Activated T-helper 17 cell treated with anti-CD3 and anti-CD28 coated beads, Interleukin-2, amount 50 U/mL, for 72 hours (primary cell): ENCODE measurements at regions not wholly inside any gene's neighbourhood (a gene's known extent, or its start where the extent isn't known, plus 50 kb on each side); places are given as distances from the start of the nearest gene placed in this dataset.

Experiments used
- ATAC-seq: fragments of 150-1000 bp; cut with Tn5 transposase; replicated peaks from 2 replicates; pipeline ENCODE4 v1.10.0; 2021; ENCODE audit warnings: mild to moderate bottlenecking, moderate library complexity
- H3K27ac Mint-ChIP-seq: one replicate; pipeline ENCODE4 v1.8.0; 2022; ENCODE audit warnings: mixed read lengths
- H3K27me3 Mint-ChIP-seq: one replicate; pipeline ENCODE4 v1.8.0; 2022; ENCODE audit warnings: mixed read lengths
- H3K36me3 Mint-ChIP-seq: one replicate; pipeline ENCODE4 v1.8.0; 2022; ENCODE audit warnings: low read depth, mild to moderate bottlenecking, mixed read lengths
- H3K4me1 Mint-ChIP-seq: one replicate; pipeline ENCODE4 v1.8.0; 2022; ENCODE audit warnings: mixed read lengths
- H3K4me3 Mint-ChIP-seq: one replicate; pipeline ENCODE4 v1.8.0; 2022; ENCODE audit warnings: mild to moderate bottlenecking, mixed read lengths
- H3K9me3 Mint-ChIP-seq: one replicate; pipeline ENCODE4 v1.8.0; 2022; ENCODE audit warnings: mixed read lengths

GRCh38 chr3:117595615-117596014 is 886.0 kb downstream of the TUSC7 start:
- no peak overlapping the region for H3K4me3 Mint-ChIP-seq
- no peak for ATAC-seq
- no peaks in the 10 kb centered on the region for H3K4me1 Mint-ChIP-seq
- H3K9me3 Mint-ChIP-seq: peaks cover 12% of the 10 kb centered on the region
- no peaks in the 10 kb centered on the region for H3K36me3 Mint-ChIP-seq
- no peak overlapping the region for H3K27ac Mint-ChIP-seq
- no peaks in the 10 kb centered on the region for H3K27me3 Mint-ChIP-seq

- Mint-ChIP-seq H3K4me1 (no peaks in the 10 kb centered on the region), H3K9me3 (peaks cover 13% of the 10 kb centered on the region)
- no peak for ATAC-seq
These were observed 886.9 kb downstream of the TUSC7 start for GRCh38 chr3:117596503-117596902.

DNA sequence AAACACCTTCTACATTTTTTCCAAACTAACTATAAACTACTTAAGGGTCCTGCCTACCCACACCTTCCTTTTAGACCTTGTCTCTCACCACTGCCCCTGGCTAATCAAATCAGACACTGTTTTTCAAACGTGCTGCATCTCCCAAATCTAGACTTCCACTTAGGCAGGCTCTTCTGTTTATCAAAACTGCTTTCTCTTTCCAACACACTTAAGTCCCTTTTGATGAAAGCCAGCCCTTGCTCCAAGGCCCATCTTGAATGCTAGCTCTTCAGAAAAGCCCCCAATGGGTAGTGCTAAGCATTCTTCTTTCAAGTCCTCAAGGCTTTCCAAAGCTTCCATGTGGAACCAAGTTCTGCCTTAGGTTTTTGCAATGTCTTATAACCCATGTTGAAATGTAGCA is 888.3 kb downstream of the TUSC7 start:
- Mint-ChIP-seq H3K9me3 (peaks cover 15% of the 10 kb centered on the region), H3K4me1 (no peaks in the 10 kb centered on the region), H3K27ac (no peak overlapping the region), H3K4me3 (no peak overlapping the region), H3K36me3 (no peaks in the 10 kb centered on the region), H3K27me3 (no peaks in the 10 kb centered on the region)
- no peak for ATAC-seq

More at GRCh38 chr3:117596503-117596902, 886.9 kb downstream of the TUSC7 start:
- H3K36me3 Mint-ChIP-seq: no peaks in the 10 kb centered on the region
- no peak overlapping the region for H3K4me3 Mint-ChIP-seq
- H3K27me3 Mint-ChIP-seq: no peaks in the 10 kb centered on the region
- H3K27ac Mint-ChIP-seq: no peak overlapping the region

GRCh38 chr3:117600112-117600511 is 890.5 kb downstream of the TUSC7 start:
- H3K4me1 Mint-ChIP-seq: no peaks in the 10 kb centered on the region
- H3K27me3 Mint-ChIP-seq: no peaks in the 10 kb centered on the region
- no peaks in the 10 kb centered on the region for H3K36me3 Mint-ChIP-seq
- no peak for ATAC-seq
- no peak overlapping the region for H3K27ac Mint-ChIP-seq
- H3K4me3 Mint-ChIP-seq: no peak overlapping the region
- H3K9me3 Mint-ChIP-seq: peaks cover 11% of the 10 kb centered on the region

DNA sequence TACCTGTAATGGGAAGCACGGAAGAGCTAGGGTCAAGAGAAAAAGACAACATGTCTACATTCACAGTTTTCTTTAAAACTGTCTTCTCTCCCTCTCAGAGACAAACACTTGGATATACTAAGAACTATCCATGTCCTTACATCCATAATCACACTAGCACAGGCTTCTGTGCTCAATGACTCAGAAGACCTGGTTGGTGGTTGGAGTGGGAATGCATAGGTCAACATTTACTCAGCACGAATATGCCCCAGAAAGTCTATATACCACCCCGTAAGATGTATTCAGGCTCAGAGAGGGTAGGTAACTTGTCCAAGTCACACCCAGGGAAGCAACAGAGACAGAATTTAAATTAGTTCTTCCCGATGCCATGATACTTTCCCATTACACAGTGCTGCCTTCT is 891.1 kb downstream of the TUSC7 start:
- Mint-ChIP-seq H3K27me3 (no peaks in the 10 kb centered on the region), H3K4me3 (no peak overlapping the region), H3K36me3 (no peaks in the 10 kb centered on the region), H3K4me1 (no peaks in the 10 kb centered on the region), H3K27ac (no peak overlapping the region), H3K9me3 (peaks cover 8% of the 10 kb centered on the region)
- no peak for ATAC-seq

DNA sequence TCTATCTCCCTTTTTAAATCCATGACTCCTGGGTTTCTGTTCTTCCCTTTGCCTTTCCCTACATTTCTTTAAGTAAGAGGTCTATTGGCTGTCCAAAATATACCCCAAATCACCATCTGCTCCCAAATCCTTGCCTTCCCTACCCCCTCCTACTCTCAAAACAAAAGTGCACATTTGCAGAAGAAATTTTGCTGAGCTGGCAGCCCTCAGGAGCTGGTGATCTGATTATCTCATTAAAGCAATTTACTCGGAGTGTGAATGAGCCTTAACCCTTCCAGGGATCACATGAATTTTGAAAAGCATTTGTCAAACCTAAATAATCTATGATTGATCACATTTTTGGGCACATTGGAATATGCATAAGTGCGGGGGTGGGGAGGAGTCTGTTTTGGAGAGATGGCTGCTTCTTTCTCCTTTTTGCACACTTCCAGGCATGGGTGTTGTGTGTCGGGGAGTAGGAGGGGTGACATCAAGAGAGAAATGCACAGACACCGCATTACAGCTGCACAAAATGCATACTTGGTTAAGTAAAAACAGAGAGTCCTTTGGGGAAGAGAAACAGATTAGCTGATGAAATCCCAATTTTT is 892.6 kb downstream of the TUSC7 start:
- Mint-ChIP-seq H3K4me1 (no peaks in the 10 kb centered on the region), H3K27ac (no peak overlapping the region), H3K36me3 (no peaks in the 10 kb centered on the region), H3K27me3 (no peaks in the 10 kb centered on the region), H3K9me3 (peaks cover 6% of the 10 kb centered on the region), H3K4me3 (no peak overlapping the region)
- no peak for ATAC-seq

GRCh38 chr3:117603097-117603496 is 893.5 kb downstream of the TUSC7 start:
- no peak for ATAC-seq
- Mint-ChIP-seq H3K36me3 (no peaks in the 10 kb centered on the region), H3K27ac (no peak overlapping the region), H3K4me1 (no peaks in the 10 kb centered on the region), H3K9me3 (peaks cover 3% of the 10 kb centered on the region), H3K4me3 (no peak overlapping the region), H3K27me3 (no peaks in the 10 kb centered on the region)

- ATAC-seq: no peak
These were observed 897.3 kb downstream of the TUSC7 start for GRCh38 chr3:117606866-117607265.

DNA sequence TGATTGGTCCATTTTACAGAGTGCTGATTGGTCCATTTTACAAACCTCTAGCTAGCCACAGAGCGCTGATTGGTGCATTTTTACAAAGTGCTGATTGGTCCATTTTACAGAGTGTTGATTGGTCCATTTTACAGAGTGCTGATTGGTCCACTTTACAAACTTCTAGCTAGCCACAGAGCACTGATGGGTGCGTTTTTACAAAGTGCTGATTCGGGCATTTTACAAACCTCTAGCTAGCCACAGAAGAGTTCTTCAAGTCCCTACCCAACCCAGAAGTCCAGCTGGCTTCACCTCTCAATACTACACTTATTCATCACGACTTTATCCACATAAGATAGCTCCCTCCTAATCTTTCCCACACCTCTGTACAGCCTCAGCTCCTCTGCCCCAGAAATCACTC is 899.8 kb downstream of the TUSC7 start:
- H3K36me3 Mint-ChIP-seq: no peaks in the 10 kb centered on the region
- peaks cover 19% of the 10 kb centered on the region for H3K9me3 Mint-ChIP-seq
- H3K27me3 Mint-ChIP-seq: no peaks in the 10 kb centered on the region

More at GRCh38 chr3:117606866-117607265, 897.3 kb downstream of the TUSC7 start:
- Mint-ChIP-seq H3K4me3 (no peak overlapping the region), H3K27ac (no peak overlapping the region), H3K9me3 (peaks cover 18% of the 10 kb centered on the region), H3K4me1 (no peaks in the 10 kb centered on the region), H3K36me3 (no peaks in the 10 kb centered on the region), H3K27me3 (no peaks in the 10 kb centered on the region)

DNA sequence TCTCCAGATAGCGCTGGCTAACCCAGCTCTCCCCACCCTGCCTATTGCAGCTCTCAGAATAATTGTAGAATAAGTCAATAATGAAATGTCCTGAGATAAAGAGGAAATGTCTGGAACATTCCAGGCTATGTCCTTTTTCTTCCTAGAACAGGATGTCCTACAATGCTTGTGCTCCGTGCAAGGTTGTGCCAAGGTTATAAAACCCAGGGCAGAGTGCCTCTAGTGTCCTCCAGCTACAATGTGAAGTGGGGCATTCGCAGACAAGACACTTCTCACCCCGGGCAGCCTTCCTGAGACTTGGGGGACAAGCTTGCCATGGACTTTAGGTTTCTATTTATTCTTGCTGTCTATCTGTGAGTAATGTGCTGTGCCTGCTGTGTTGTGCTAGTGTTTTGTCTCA is 900.6 kb downstream of the TUSC7 start:
- H3K27ac Mint-ChIP-seq: no peak overlapping the region
- no peak overlapping the region for H3K4me3 Mint-ChIP-seq

More for the DNA sequence above, 899.8 kb downstream of the TUSC7 start:
- Mint-ChIP-seq H3K4me1 (no peaks in the 10 kb centered on the region), H3K4me3 (no peak overlapping the region), H3K27ac (no peak overlapping the region)
- ATAC-seq: no peak

GRCh38 chr3:117611211-117611610 is 901.6 kb downstream of the TUSC7 start:
- Mint-ChIP-seq H3K36me3 (no peaks in the 10 kb centered on the region), H3K9me3 (peaks cover 19% of the 10 kb centered on the region), H3K27me3 (no peaks in the 10 kb centered on the region), H3K4me1 (no peaks in the 10 kb centered on the region), H3K27ac (no peak overlapping the region), H3K4me3 (no peak overlapping the region)
- no peak for ATAC-seq

More for the DNA sequence above, 900.6 kb downstream of the TUSC7 start:
- Mint-ChIP-seq H3K27me3 (no peaks in the 10 kb centered on the region), H3K4me1 (no peaks in the 10 kb centered on the region), H3K36me3 (no peaks in the 10 kb centered on the region), H3K9me3 (peaks cover 19% of the 10 kb centered on the region)
- ATAC-seq: no peak

- H3K4me3 Mint-ChIP-seq: no peak overlapping the region
- peaks cover 9% of the 10 kb centered on the region for H3K9me3 Mint-ChIP-seq
- H3K27me3 Mint-ChIP-seq: no peaks in the 10 kb centered on the region
- H3K36me3 Mint-ChIP-seq: no peaks in the 10 kb centered on the region
- H3K27ac Mint-ChIP-seq: no peak overlapping the region
- ATAC-seq: no peak
- H3K4me1 Mint-ChIP-seq: no peaks in the 10 kb centered on the region
These were observed 906.6 kb downstream of the TUSC7 start for GRCh38 chr3:117616227-117616626.

DNA sequence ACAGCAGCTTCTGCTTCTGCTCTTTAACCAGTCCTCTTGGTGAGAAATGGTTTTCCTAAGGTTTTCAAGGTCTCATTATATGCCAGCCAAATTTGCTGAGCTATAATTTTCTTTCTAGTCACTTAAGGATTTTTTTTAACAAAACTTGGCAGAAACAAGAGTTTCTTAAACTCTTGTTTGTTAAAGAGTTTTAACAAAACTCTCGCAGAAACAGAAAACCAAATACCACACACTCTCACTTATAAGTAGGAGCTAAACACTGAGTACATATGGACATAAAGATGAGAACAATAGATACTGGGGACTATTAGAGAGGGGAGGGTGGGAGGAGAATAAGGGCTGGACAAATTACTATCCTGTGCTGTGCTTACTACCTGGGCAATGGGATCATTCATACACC is 908.3 kb downstream of the TUSC7 start:
- no peak for ATAC-seq
- Mint-ChIP-seq H3K9me3 (peaks cover 9% of the 10 kb centered on the region), H3K4me3 (no peak overlapping the region), H3K27ac (no peak overlapping the region), H3K36me3 (no peaks in the 10 kb centered on the region), H3K4me1 (no peaks in the 10 kb centered on the region), H3K27me3 (no peaks in the 10 kb centered on the region)

- Mint-ChIP-seq H3K36me3 (no peaks in the 10 kb centered on the region), H3K27ac (no peak overlapping the region), H3K4me3 (no peak overlapping the region), H3K9me3 (peaks cover 9% of the 10 kb centered on the region), H3K4me1 (no peaks in the 10 kb centered on the region), H3K27me3 (no peaks in the 10 kb centered on the region)
- ATAC-seq: no peak
These were observed 908.9 kb downstream of the TUSC7 start for GRCh38 chr3:117618462-117618861.

DNA sequence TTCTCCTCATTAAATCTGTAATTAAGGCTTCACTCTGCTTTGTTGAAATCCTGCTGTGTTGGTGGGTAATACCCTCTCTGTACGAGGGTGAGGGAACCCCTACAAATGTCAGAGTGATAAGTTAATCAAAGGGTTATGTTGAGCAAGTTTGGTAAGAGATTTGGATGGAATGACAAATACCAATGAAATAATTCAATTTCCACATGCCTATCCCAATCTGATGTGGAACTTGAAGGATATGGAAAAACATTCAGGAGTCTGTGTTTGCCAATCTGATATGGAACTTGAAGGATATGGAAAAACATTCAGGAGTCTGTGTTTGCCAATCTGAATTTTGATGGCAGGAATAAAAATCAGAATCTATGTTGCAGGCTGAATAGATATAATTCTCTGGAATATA is 910.2 kb downstream of the TUSC7 start:
- H3K36me3 Mint-ChIP-seq: no peaks in the 10 kb centered on the region
- H3K4me1 Mint-ChIP-seq: no peaks in the 10 kb centered on the region
- no peak overlapping the region for H3K4me3 Mint-ChIP-seq
- no peaks in the 10 kb centered on the region for H3K27me3 Mint-ChIP-seq
- no peak overlapping the region for H3K27ac Mint-ChIP-seq
- peaks cover 12% of the 10 kb centered on the region for H3K9me3 Mint-ChIP-seq
- no peak for ATAC-seq
